ENCODE measurements at regions not wholly inside any gene's neighbourhood (a gene's known extent, or its start where the extent isn't known, plus 50 kb on each side); places are given as distances from the start of the nearest gene placed in this dataset.
A peak's percentile ranks its signal among the peaks of the same experiment; 100 is the strongest.

GRCh38 chrX:44035571-44035970 lies 62.4 kb upstream of the NDP start:
- Histone ChIP-seq H3K4me2 (ENCODE audit: unreplicated experiment) (peak overlapping the region; percentile 35), H3K4me3 (no peak overlapping the region), H3K27ac (peak overlapping the region; percentile 22; the same call in 1 of the 2 replicates), H3K9ac (no peak overlapping the region), H3K9me2 (ENCODE audit: insufficient read depth) (no peaks in the 10 kb centered on the region), H3K4me1 (ENCODE audit: insufficient read depth) (peaks cover 17% of the 10 kb centered on the region), H3F3A (ENCODE audit: insufficient read depth) (peaks cover 10% of the 10 kb centered on the region; the same call in 1 of the 2 replicates), H3K27me3 (replicated peaks; ENCODE audit: insufficient read depth) (no peaks in the 10 kb centered on the region), H2AFZ (no peak overlapping the region), H3K9me3 (ENCODE audit: low read depth) (no peaks in the 10 kb centered on the region), H3K36me3 (ENCODE audit: low read depth) (no peaks in the 10 kb centered on the region), H4K20me1 (ENCODE audit: insufficient read depth) (no peaks in the 10 kb centered on the region), H3K79me2 (ENCODE audit: insufficient read depth) (no peaks in the 10 kb centered on the region)
- TF ChIP-seq EZH2phosphoT487 (IDR thresholded peaks at IDR 0.05; ENCODE audit: insufficient read depth, low read depth) = 0 out of 2 replicates have a peak, but pooled peaks have one; percentile 41
- no peak for TF ChIP-seq EZH2 (IDR thresholded peaks at IDR 0.05; ENCODE audit: insufficient read depth, poor library complexity, severe bottlenecking)
- in situ Hi-C loops (cut with MboI) = no loop called here
- peak; percentile 67 for DNase-seq
- 8 to 15% methylated on average over 2 of the region's 2 CpGs for WGBS, 2 experiments (ENCODE audit: low coverage in 1 of 2, low lambda C conversion rate in 2 of 2, missing lambda C conversion rate in 2 of 2)

GRCh38 chrX:44032479-44032878 lies 59.3 kb upstream of the NDP start:
- TF ChIP-seq EZH2phosphoT487 (IDR thresholded peaks at IDR 0.05; ENCODE audit: insufficient read depth, low read depth) (no peak), EZH2 (IDR thresholded peaks at IDR 0.05; ENCODE audit: insufficient read depth, poor library complexity, severe bottlenecking) (no peak)
- WGBS, 2 experiments (ENCODE audit: low coverage in 1 of 2, low lambda C conversion rate in 2 of 2, missing lambda C conversion rate in 2 of 2) = 100% methylated on average over 2 of the region's 2 CpGs
- peaks cover 17% of the 10 kb centered on the region for H3K4me1 ChIP-seq (ENCODE audit: insufficient read depth)
- in situ Hi-C loops (cut with MboI) = no loop called here
- no peak overlapping the region for H3K4me2 ChIP-seq (ENCODE audit: unreplicated experiment)
- no peak for DNase-seq
- H3K9me2 ChIP-seq (ENCODE audit: insufficient read depth) = no peaks in the 10 kb centered on the region
- H3K4me3 ChIP-seq = no peak overlapping the region
- H3K27ac ChIP-seq = no peak overlapping the region
- H3K9ac ChIP-seq = no peak overlapping the region
- no peaks in the 10 kb centered on the region for H3K79me2 ChIP-seq (ENCODE audit: insufficient read depth)
- H4K20me1 ChIP-seq (ENCODE audit: insufficient read depth) = no peaks in the 10 kb centered on the region
- H3K36me3 ChIP-seq (ENCODE audit: low read depth) = no peaks in the 10 kb centered on the region
- H3F3A ChIP-seq (ENCODE audit: insufficient read depth) = peaks cover 10% of the 10 kb centered on the region; the same call in 1 of the 2 replicates
- H2AFZ ChIP-seq = no peak overlapping the region
- H3K27me3 ChIP-seq (replicated peaks; ENCODE audit: insufficient read depth) = no peaks in the 10 kb centered on the region
- no peaks in the 10 kb centered on the region for H3K9me3 ChIP-seq (ENCODE audit: low read depth)

GRCh38 chrX:44025555-44025954 lies 52.4 kb upstream of the NDP start:
- Histone ChIP-seq H3K79me2 (ENCODE audit: insufficient read depth) (no peaks in the 10 kb centered on the region), H3K4me3 (no peak overlapping the region), H3K4me1 (ENCODE audit: insufficient read depth) (peaks cover 7% of the 10 kb centered on the region; the same call in 1 of the 2 replicates), H3K4me2 (ENCODE audit: unreplicated experiment) (no peak overlapping the region), H3F3A (ENCODE audit: insufficient read depth) (peaks cover 14% of the 10 kb centered on the region; the same call in 1 of the 2 replicates), H2AFZ (no peak overlapping the region), H3K36me3 (ENCODE audit: low read depth) (no peaks in the 10 kb centered on the region), H3K9ac (no peak overlapping the region), H3K27ac (peak overlapping the region; percentile 30; the same call in 1 of the 2 replicates), H3K9me3 (ENCODE audit: low read depth) (no peaks in the 10 kb centered on the region), H3K9me2 (ENCODE audit: insufficient read depth) (no peaks in the 10 kb centered on the region), H3K27me3 (replicated peaks; ENCODE audit: insufficient read depth) (no peaks in the 10 kb centered on the region), H4K20me1 (ENCODE audit: insufficient read depth) (no peaks in the 10 kb centered on the region)
- TF ChIP-seq EZH2 (IDR thresholded peaks at IDR 0.05; ENCODE audit: insufficient read depth, poor library complexity, severe bottlenecking) = no peak
- TF ChIP-seq EZH2phosphoT487 (IDR thresholded peaks at IDR 0.05; ENCODE audit: insufficient read depth, low read depth) = no peak
- 0 to 9% methylated on average over 1 of the region's 1 CpG for WGBS, 2 experiments (ENCODE audit: low coverage in 1 of 2, low lambda C conversion rate in 2 of 2, missing lambda C conversion rate in 2 of 2)
- DNase-seq = peak; percentile 75
- in situ Hi-C loops (cut with MboI) = no loop called here

Measured in GM23248 (cell line).